Epithelial cell of esophagus (primary cell): ENCODE measurements at regions not wholly inside any gene's neighbourhood (a gene's known extent, or its start where the extent isn't known, plus 50 kb on each side); places are given as distances from the start of the nearest gene placed in this dataset.

Source experiments
- DNase-seq: peaks from one replicate; pipeline ENCODE4 v3.0.0; 2010; ENCODE audit warnings: low read depth
- H3K4me3 ChIP-seq: 2 replicates; pipeline ENCODE4 v1.5.1; 2011; ENCODE audit warnings: mild to moderate bottlenecking, low read length, control low read depth
- CTCF ChIP-seq: IDR thresholded peaks from 2 replicates; pipeline ENCODE4 v1.5.1; 2011; ENCODE audit warnings: low read depth, mild to moderate bottlenecking, low read length, control low read depth, inconsistent platforms; ENCODE audit not compliant: insufficient read depth; ENCODE audit errors: missing control alignments

- H3K4me3 ChIP-seq, result no peak overlapping the region
- no peak for TF ChIP-seq CTCF
- no peak for DNase-seq
These were observed 329.6 kb downstream of the BCL11A start for GRCh38 chr2:60223859-60224258.

- no peak overlapping the region for H3K4me3 ChIP-seq
- DNase-seq, result no peak
- TF ChIP-seq CTCF, result no peak
These were observed 332.4 kb downstream of the BCL11A start for GRCh38 chr2:60221098-60221497.

GRCh38 chr2:60219536-60219935 is 333.9 kb downstream of the BCL11A start:
- H3K4me3 ChIP-seq, result no peak overlapping the region
- DNase-seq, result no peak
- TF ChIP-seq CTCF, result no peak

- TF ChIP-seq CTCF, result no peak
- DNase-seq, result peak; percentile 9
- H3K4me3 ChIP-seq, result no peak overlapping the region
These were observed 336.9 kb downstream of the BCL11A start for GRCh38 chr2:60216452-60216995.

GRCh38 chr2:60215386-60215901 is 338.0 kb downstream of the BCL11A start:
- DNase-seq, result no peak
- H3K4me3 ChIP-seq, result no peak overlapping the region
- TF ChIP-seq CTCF, result no peak

- no peak overlapping the region for H3K4me3 ChIP-seq
- no peak for TF ChIP-seq CTCF
- DNase-seq, result no peak
These were observed 338.9 kb downstream of the BCL11A start for GRCh38 chr2:60214626-60214875.

- TF ChIP-seq CTCF, result no peak
- no peak overlapping the region for H3K4me3 ChIP-seq
- peak; percentile 99 for DNase-seq
These were observed 339.4 kb downstream of the BCL11A start for GRCh38 chr2:60213865-60214625.
